ENCODE measurements at regions not wholly inside any gene's neighbourhood (a gene's known extent, or its start where the extent isn't known, plus 50 kb on each side); places are given as distances from the start of the nearest gene placed in this dataset.

- no peak for TF ChIP-seq CTCF (IDR thresholded peaks at IDR 0.05)
- Histone ChIP-seq H3K4me3 (no peak overlapping the region), H3K4me1 (no peaks in the 10 kb centered on the region), H3K9me3 (peaks cover 4% of the 10 kb centered on the region), H3K27ac (no peak overlapping the region), H3K27me3 (ENCODE audit: insufficient read depth in 3 of 3, low read length in 2 of 3) (no peaks in the 10 kb centered on the region), H3K36me3 (ENCODE audit: insufficient read depth in 1 of 2, low read depth in 1 of 2) (no peaks in the 10 kb centered on the region)
- ATAC-seq (no peak), DNase-seq (no peak)
- intact Hi-C loops (cut with DNase I), result loop anchor here in 1 of 2 donors (10.0 kb wide), 1 partner anchor 938 kb away; no protein-coding TSS in a partner anchor
- 43 to 55% (median 48%) methylated on average over 3 of the region's 3 CpGs for WGBS, 3 donors
Observed at GRCh38 chr1:220386494-220387195, 114.4 kb upstream of the RAB3GAP2 start.

- intact Hi-C loops (cut with DNase I), result loop anchor here in 1 of 2 donors (10.0 kb wide), 1 partner anchor 940 kb away; no protein-coding TSS in a partner anchor
- Histone ChIP-seq H3K36me3 (ENCODE audit: insufficient read depth in 1 of 2, low read depth in 1 of 2) (no peaks in the 10 kb centered on the region), H3K9me3 (peaks cover 4% of the 10 kb centered on the region), H3K27me3 (ENCODE audit: insufficient read depth in 3 of 3, low read length in 2 of 3) (no peaks in the 10 kb centered on the region), H3K4me1 (no peaks in the 10 kb centered on the region), H3K4me3 (no peak overlapping the region), H3K27ac (no peak overlapping the region)
- ATAC-seq (no peak), DNase-seq (no peak)
- 63 to 82% (median 81%) methylated on average over 1 of the region's 1 CpG for WGBS, 3 donors
- TF ChIP-seq CTCF (IDR thresholded peaks at IDR 0.05), result no peak
Observed at GRCh38 chr1:220385158-220385557, 112.9 kb upstream of the RAB3GAP2 start.

GRCh38 chr1:220382994-220383393 lies 110.7 kb upstream of the RAB3GAP2 start:
- 45 to 76% (median 57%) methylated on average over 4 of the region's 4 CpGs for WGBS, 3 donors
- intact Hi-C loops (cut with DNase I), result loop anchor here in 1 of 2 donors (10.0 kb wide), 1 partner anchor 942 kb away; no protein-coding TSS in a partner anchor
- H3K9me3 ChIP-seq, result peaks cover 4% of the 10 kb centered on the region

GRCh38 chr1:220380885-220381284 lies 108.6 kb upstream of the RAB3GAP2 start:
- no peaks in the 10 kb centered on the region for H3K27me3 ChIP-seq (ENCODE audit: insufficient read depth in 3 of 3, low read length in 2 of 3)
- 67 to 83% (median 76%) methylated on average over 3 of the region's 3 CpGs for WGBS, 3 donors
- TF ChIP-seq CTCF (IDR thresholded peaks at IDR 0.05), result no peak
- H3K4me3 ChIP-seq, result no peak overlapping the region
- no peak for DNase-seq
- H3K27ac ChIP-seq, result no peak overlapping the region
- no peaks in the 10 kb centered on the region for H3K36me3 ChIP-seq (ENCODE audit: insufficient read depth in 1 of 2, low read depth in 1 of 2)
- H3K4me1 ChIP-seq, result no peaks in the 10 kb centered on the region
- peaks cover 4% of the 10 kb centered on the region for H3K9me3 ChIP-seq
- intact Hi-C loops (cut with DNase I), result loop anchor here in 1 of 2 donors (10.0 kb wide), 1 partner anchor 944 kb away; no protein-coding TSS in a partner anchor
- no peak for ATAC-seq

More at GRCh38 chr1:220382994-220383393, 110.7 kb upstream of the RAB3GAP2 start:
- H3K4me3 ChIP-seq, result no peak overlapping the region
- no peak for ATAC-seq
- H3K27ac ChIP-seq, result no peak overlapping the region
- no peaks in the 10 kb centered on the region for H3K27me3 ChIP-seq (ENCODE audit: insufficient read depth in 3 of 3, low read length in 2 of 3)
- no peak for DNase-seq
- H3K4me1 ChIP-seq, result no peaks in the 10 kb centered on the region
- no peaks in the 10 kb centered on the region for H3K36me3 ChIP-seq (ENCODE audit: insufficient read depth in 1 of 2, low read depth in 1 of 2)
- no peak for TF ChIP-seq CTCF (IDR thresholded peaks at IDR 0.05)
